ENCODE measurements at regions not wholly inside any gene's neighbourhood (a gene's known extent, or its start where the extent isn't known, plus 50 kb on each side); places are given as distances from the start of the nearest gene placed in this dataset.
"Not testable (repeated sequence)": the region's sequence is repeated elsewhere in the genome, so short reads cannot be mapped to it uniquely, and the experiment has no call there.

- no peaks in the 10 kb centered on the region for H3K27me3 ChIP-seq (ENCODE audit: insufficient read depth, low read depth)
- H3K27ac ChIP-seq, result peak overlapping the region; percentile 90
- H4K20me1 ChIP-seq (ENCODE audit: insufficient read depth), result no peaks in the 10 kb centered on the region
- peaks cover 28% of the 10 kb centered on the region for H3K79me2 ChIP-seq (ENCODE audit: insufficient read depth, low read depth)
- H3K36me3 ChIP-seq (ENCODE audit: insufficient read depth), result no peaks in the 10 kb centered on the region
- no peak overlapping the region for H3K4me3 ChIP-seq (IDR thresholded peaks at IDR 0.05; ENCODE audit: insufficient read depth, low read depth, low read length)
- peaks cover 73% of the 10 kb centered on the region for H3K4me1 ChIP-seq (ENCODE audit: low read depth, poor library complexity, severe bottlenecking)
- no peak for TF ChIP-seq CTCF (conservative IDR thresholded peaks at IDR 0.05; ENCODE audit: low read depth, low read length)
- peak overlapping the region; percentile 99 for H3K4me2 ChIP-seq
- H3K9ac ChIP-seq, result peak overlapping the region; percentile 90; the same call in 1 of the 2 replicates
- no peak overlapping the region for H2AFZ ChIP-seq (ENCODE audit: low read depth)
Measured at GRCh38 chr10:124150807-124151417, 57.5 kb upstream of the CHST15 start.

GRCh38 chr10:124150189-124150806 is 56.9 kb upstream of the CHST15 start:
- Histone ChIP-seq H3K27me3 (ENCODE audit: insufficient read depth, low read depth) (no peaks in the 10 kb centered on the region), H3K4me2 (peak overlapping the region; percentile 99), H2AFZ (ENCODE audit: low read depth) (no peak overlapping the region), H4K20me1 (ENCODE audit: insufficient read depth) (no peaks in the 10 kb centered on the region), H3K9ac (peak overlapping the region; percentile 90; the same call in 1 of the 2 replicates), H3K79me2 (ENCODE audit: insufficient read depth, low read depth) (peaks cover 34% of the 10 kb centered on the region), H3K4me3 (IDR thresholded peaks at IDR 0.05; ENCODE audit: insufficient read depth, low read depth, low read length) (no peak overlapping the region), H3K27ac (peak overlapping the region; percentile 90), H3K4me1 (ENCODE audit: low read depth, poor library complexity, severe bottlenecking) (peaks cover 79% of the 10 kb centered on the region), H3K36me3 (ENCODE audit: insufficient read depth) (no peaks in the 10 kb centered on the region)
- no peak for TF ChIP-seq CTCF (conservative IDR thresholded peaks at IDR 0.05; ENCODE audit: low read depth, low read length)

GRCh38 chr10:124149189-124150042 is 56.0 kb upstream of the CHST15 start:
- 0 out of 2 replicates have a peak overlapping the region, but pooled peaks have one; percentile 1 for H2AFZ ChIP-seq (ENCODE audit: low read depth)
- no peak overlapping the region for H3K4me3 ChIP-seq (IDR thresholded peaks at IDR 0.05; ENCODE audit: insufficient read depth, low read depth, low read length)
- H3K9ac ChIP-seq, result peak overlapping the region; percentile 90
- H3K27ac ChIP-seq, result peak overlapping the region; percentile 90
- peak overlapping the region; percentile 99 for H3K4me2 ChIP-seq
- no peaks in the 10 kb centered on the region for H3K27me3 ChIP-seq (ENCODE audit: insufficient read depth, low read depth)
- peaks cover 88% of the 10 kb centered on the region for H3K4me1 ChIP-seq (ENCODE audit: low read depth, poor library complexity, severe bottlenecking)
- H3K79me2 ChIP-seq (ENCODE audit: insufficient read depth, low read depth), result peaks cover 43% of the 10 kb centered on the region
- H4K20me1 ChIP-seq (ENCODE audit: insufficient read depth), result no peaks in the 10 kb centered on the region
- TF ChIP-seq CTCF (conservative IDR thresholded peaks at IDR 0.05; ENCODE audit: low read depth, low read length), result no peak
- no peaks in the 10 kb centered on the region for H3K36me3 ChIP-seq (ENCODE audit: insufficient read depth)

- H2AFZ ChIP-seq (ENCODE audit: low read depth), result 0 out of 2 replicates have a peak overlapping the region, but pooled peaks have one; percentile 1
- peak; percentile 16; the same call in 1 of the 2 replicates for TF ChIP-seq CTCF (conservative IDR thresholded peaks at IDR 0.05; ENCODE audit: low read depth, low read length)
- H3K4me2 ChIP-seq, result peak overlapping the region; percentile 99
- peaks cover 89% of the 10 kb centered on the region for H3K4me1 ChIP-seq (ENCODE audit: low read depth, poor library complexity, severe bottlenecking)
- not testable (repeated sequence) for H3K4me3 ChIP-seq (IDR thresholded peaks at IDR 0.05; ENCODE audit: insufficient read depth, low read depth, low read length); H3K36me3 ChIP-seq (ENCODE audit: insufficient read depth); H4K20me1 ChIP-seq (ENCODE audit: insufficient read depth); H3K27me3 ChIP-seq (ENCODE audit: insufficient read depth, low read depth)
- H3K9ac ChIP-seq, result peak overlapping the region; percentile 90
- peak overlapping the region; percentile 90 for H3K27ac ChIP-seq
- H3K79me2 ChIP-seq (ENCODE audit: insufficient read depth, low read depth), result peaks cover 50% of the 10 kb centered on the region
Measured at GRCh38 chr10:124148509-124149188, 55.3 kb upstream of the CHST15 start.

Measured in KMS-11 (cell line).